GM19239 (cell line): ENCODE measurements at regions not wholly inside any gene's neighbourhood (a gene's known extent, or its start where the extent isn't known, plus 50 kb on each side); places are given as distances from the start of the nearest gene placed in this dataset.

Experiments
- DNase-seq: peaks from one replicate; pipeline ENCODE4 v3.0.0; 2011; ENCODE audit warnings: low spot score; ENCODE audit not compliant: insufficient read length
- FAIRE-seq: peaks from 2 replicates; lab custom pipeline; 2011; peaks lifted over from hg19 to GRCh38; lab: Jason Lieb, UNC

- no peak for DNase-seq
- no peak for FAIRE-seq
These were observed 76.9 kb upstream of the ZC3H11B start for GRCh38 chr1:219689774-219690173.

DNA sequence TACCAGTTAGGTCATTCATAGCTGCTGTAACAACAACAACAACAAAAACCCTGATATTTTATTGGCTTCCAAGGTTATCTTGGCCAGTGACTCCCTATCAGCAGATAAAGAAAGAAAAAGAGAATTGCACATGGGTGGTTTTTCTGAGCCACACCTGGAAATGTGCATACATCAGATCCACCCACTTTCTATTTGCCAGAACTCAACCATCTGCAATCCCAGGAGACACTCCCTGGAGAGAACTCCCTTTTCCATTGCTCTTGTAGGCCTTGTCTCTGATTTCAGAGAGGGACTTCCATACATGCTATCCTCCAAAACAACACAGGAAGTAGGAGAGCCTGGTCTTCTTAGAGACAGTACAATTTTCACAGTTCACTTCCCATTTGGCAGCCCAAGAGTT lies 74.9 kb upstream of the ZC3H11B start:
- FAIRE-seq (no peak), DNase-seq (no peak)

DNA sequence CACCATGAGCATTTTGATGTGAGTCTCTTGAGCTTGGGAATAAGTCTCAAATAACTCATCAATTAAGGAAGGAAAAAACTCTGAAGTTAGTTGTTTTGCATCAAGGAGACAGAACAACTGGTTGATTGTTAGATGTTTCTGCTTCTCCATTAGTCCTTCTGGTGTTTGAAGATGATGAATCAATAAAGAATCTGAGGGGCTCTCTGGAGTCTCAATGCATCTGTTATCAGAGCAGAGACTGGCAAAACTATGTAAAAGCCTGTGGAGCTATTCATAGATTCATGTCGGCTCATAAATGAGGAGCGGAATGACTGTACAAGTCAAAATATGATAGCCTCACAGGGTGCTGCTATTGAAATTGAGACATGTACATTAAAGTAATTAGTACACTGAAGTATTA lies 73.3 kb upstream of the ZC3H11B start:
- DNase-seq (no peak), FAIRE-seq (no peak)

GRCh38 chr1:219682788-219683187 lies 69.9 kb upstream of the ZC3H11B start:
- FAIRE-seq (no peak), DNase-seq (no peak)

DNA sequence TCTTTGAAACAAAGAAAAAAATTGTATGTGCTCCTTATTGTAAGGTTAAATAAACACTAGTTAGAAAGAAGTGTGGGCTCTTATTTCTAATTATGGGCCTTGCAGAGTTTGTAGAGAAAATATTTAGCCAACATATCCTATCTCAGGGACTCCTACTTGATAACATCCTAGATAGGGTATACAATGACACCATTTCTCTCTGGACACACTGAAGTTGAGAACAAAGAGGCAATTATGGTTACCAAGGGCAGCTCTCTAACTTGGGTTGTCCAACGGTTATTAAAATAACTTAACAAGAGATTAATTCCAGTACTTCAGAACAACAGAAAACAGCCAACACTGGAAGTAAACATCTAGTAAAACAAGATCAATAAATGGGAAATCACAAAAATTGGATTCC lies 69.0 kb upstream of the ZC3H11B start:
- DNase-seq = no peak
- no peak for FAIRE-seq

GRCh38 chr1:219676012-219676765 lies 63.3 kb upstream of the ZC3H11B start:
- no peak for DNase-seq
- FAIRE-seq = no peak

GRCh38 chr1:219670426-219671149 lies 57.7 kb upstream of the ZC3H11B start:
- FAIRE-seq (no peak), DNase-seq (no peak)

DNA sequence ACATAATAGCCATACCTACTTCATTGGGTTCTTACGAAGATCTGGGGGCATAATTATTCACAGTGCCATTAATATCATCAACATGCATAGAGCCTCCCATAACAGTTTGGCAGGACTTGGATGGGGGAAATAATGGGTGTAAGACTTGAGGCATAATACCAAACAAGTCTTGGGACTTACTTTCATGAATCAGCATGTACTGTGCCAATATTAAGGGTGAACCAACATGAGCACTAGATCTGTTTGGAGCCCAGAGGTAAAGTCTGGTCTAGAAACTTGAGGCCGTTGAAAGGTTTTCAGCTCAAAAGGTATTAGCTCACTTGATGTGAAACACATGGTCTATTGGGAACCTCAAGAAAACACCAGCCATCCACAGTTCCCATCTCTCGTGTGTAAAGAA lies 56.7 kb upstream of the ZC3H11B start:
- DNase-seq (no peak), FAIRE-seq (no peak)

GRCh38 chr1:219669042-219669441 lies 56.1 kb upstream of the ZC3H11B start:
- no peak for DNase-seq
- no peak for FAIRE-seq

GRCh38 chr1:219668446-219668845 lies 55.5 kb upstream of the ZC3H11B start:
- no peak for DNase-seq
- FAIRE-seq = no peak

DNA sequence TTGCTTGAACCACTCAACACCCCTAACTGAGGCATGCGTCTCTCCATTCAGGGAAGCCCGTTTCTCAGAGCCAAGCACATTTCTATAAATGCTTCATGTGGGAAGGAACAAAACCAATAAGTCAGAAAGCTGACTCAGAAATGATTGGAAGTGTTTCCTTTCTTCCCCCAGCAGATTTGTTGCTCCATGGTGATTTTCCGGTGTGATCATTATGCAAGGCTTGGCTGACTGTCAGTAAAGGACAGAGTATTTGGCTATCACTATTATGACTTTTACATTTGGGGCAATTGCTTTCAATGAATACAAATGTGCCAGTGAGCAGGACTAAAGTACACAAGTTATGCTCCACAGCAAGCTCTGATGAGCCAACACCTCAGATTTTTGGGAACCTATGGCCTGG lies 53.3 kb upstream of the ZC3H11B start:
- no peak for DNase-seq
- no peak for FAIRE-seq

DNA sequence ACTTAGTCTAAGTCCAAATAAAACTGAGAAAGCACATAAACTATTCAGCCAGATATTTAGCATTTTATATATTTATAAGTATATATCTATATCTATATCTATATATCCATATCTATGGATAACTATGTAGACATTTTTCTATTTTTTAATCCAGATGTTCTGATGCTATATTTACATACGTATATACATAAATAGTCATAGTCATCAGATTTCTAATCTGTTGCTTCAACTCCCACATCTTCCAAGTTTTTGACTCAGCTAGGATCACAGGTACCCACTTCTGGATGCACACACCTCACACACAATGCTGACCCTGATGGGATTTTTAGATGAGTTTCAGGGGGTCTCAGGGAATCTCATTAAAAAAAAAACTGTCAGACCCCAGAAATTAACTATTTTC lies 52.2 kb upstream of the ZC3H11B start:
- DNase-seq (no peak), FAIRE-seq (no peak)

DNA sequence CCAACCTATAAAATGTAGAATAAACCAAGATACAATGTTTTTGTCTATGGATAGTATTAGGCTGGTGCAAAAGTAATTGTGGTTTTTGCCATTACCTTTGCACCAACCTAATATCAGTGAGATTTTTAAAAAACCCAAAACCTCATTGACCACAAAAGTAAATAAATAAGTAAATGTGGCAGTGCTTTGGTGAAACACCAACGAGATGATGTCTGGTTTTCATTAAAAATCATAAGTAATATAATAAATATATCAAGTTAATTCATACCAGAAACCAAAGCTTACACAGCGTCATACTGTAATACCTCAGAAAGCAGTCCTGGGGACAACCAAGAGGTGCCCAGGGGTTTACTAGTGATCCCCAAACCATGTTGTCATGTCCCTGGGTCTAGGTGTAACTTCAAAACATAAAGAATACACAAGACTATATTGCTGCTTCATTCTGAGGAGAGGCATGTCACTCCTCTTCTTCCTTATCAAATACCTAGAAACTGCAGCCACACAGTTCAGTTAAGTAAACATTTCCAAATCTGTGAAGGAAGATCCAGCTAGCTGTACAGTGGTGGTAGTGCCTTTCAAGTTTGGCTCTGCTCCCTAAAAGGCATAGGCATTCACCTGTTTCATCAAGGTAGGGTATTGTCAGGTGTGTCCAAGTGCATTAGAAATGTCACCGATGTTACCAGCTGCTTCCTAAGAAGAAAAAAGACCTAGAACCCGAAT lies 51.6 kb upstream of the ZC3H11B start:
- FAIRE-seq = no peak

More for the DNA sequence above, 51.6 kb upstream of the ZC3H11B start:
- no peak for DNase-seq
